K562 (cell line): ENCODE measurements at regions not wholly inside any gene's neighbourhood (a gene's known extent, or its start where the extent isn't known, plus 50 kb on each side); places are given as distances from the start of the nearest gene placed in this dataset.

Experiments
- CREM ChIP-seq: IDR thresholded peaks from 2 replicates; pipeline ENCODE4 v1.6.1; 2014; ENCODE audit warnings: antibody characterized with exemption, low read depth
- CTCF ChIP-seq, 3 experiments: IDR thresholded peaks in 2 of 3; conservative IDR thresholded peaks in 1 of 3; 2 replicates each; pipeline ENCODE4 v1.5.1; 2011 to 2012; ENCODE audit warnings: low read length in 3 of 3, mild to moderate bottlenecking in 3 of 3, control low read depth in 2 of 3, improper control_type of control experiment in 1 of 3, inconsistent platforms in 1 of 3, low read depth in 1 of 3, mixed read lengths in 1 of 3, moderate library complexity in 1 of 3; ENCODE audit not compliant: insufficient read depth in 2 of 3
- HDAC2 ChIP-seq: fragments of 450-650 bp; IDR thresholded peaks from 2 replicates; pipeline ENCODE4 v1.6.1; 2016; ENCODE audit warnings: mild to moderate bottlenecking
- REST ChIP-seq, 2 experiments: fragments of 450-650 bp; formaldehyde crosslinking in 1 of 2; IDR thresholded peaks; 2 replicates each; pipeline versions ENCODE4 v1.4.0 to v1.6.1; 2014 to 2020; ENCODE audit warnings: mild to moderate bottlenecking in 2 of 2, borderline replicate concordance in 1 of 2, low read depth in 1 of 2
- ZNF165 ChIP-seq: fragments of 250-450 bp; sonication (Bioruptor Pico); IDR thresholded peaks from 2 replicates; pipeline ENCODE4 v1.4.0; 2020; ENCODE audit warnings: borderline replicate concordance
- ZNF75A ChIP-seq: fragments of 450-650 bp; formaldehyde crosslinking; IDR thresholded peaks from 2 replicates; pipeline ENCODE4 v1.4.0; 2020; ENCODE audit warnings: mild to moderate bottlenecking

GRCh38 chr7:136114966-136115762 is 138.0 kb upstream of the MTPN start (continued):
- TF ChIP-seq REST (IDR thresholded peaks at IDR 0.05; ENCODE audit: borderline replicate concordance) (peak; percentile 51; the same call in 1 of the 2 replicates), REST (CRISPR knock-in tag; IDR thresholded peaks at IDR 0.05; ENCODE audit: low read depth) (no peak), CTCF (IDR thresholded peaks at IDR 0.05 in 2 of 3, conservative IDR thresholded peaks at IDR 0.05 in 1 of 3; ENCODE audit: insufficient read depth in 2 of 3, low read depth in 1 of 3, low read length in 3 of 3) (peak; percentile 89 to 95 (median 93)), ZNF75A (CRISPR knock-in tag) (peak; percentile 79), CREM (peak; percentile 38; the same call in 1 of the 2 replicates), ZNF165 (CRISPR knock-in tag) (no peak), HDAC2 (no peak)
